Trophoblast cell (in vitro differentiated cells and primary cell): ENCODE measurements at regions not wholly inside any gene's neighbourhood (a gene's known extent, or its start where the extent isn't known, plus 50 kb on each side); places are given as distances from the start of the nearest gene placed in this dataset.

Experiments
- DNase-seq, 2 donors: peaks; one replicate each; pipeline ENCODE4 v3.0.0-alpha.2; 2016
- H2AFZ ChIP-seq: 2 replicates; pipeline ENCODE4 v1.6.1; 2013; ENCODE audit warnings: low read length, moderate library complexity, mild to moderate bottlenecking; ENCODE audit not compliant: insufficient read depth, poor library complexity
- H2AK5ac ChIP-seq: 2 replicates; pipeline ENCODE4 v1.6.1; 2013; ENCODE audit warnings: mild to moderate bottlenecking, low read length
- H2BK120ac ChIP-seq: 2 replicates; pipeline ENCODE4 v1.6.1; 2013; ENCODE audit warnings: low read length, mild to moderate bottlenecking, moderate library complexity; ENCODE audit not compliant: insufficient read depth, poor library complexity
- H2BK12ac ChIP-seq: 2 replicates; pipeline ENCODE4 v1.6.1; 2013; ENCODE audit warnings: mild to moderate bottlenecking, low read length, moderate library complexity
- H2BK5ac ChIP-seq: 2 replicates; pipeline ENCODE4 v1.6.1; 2013; ENCODE audit warnings: low read length, low read depth, moderate library complexity, mild to moderate bottlenecking; ENCODE audit not compliant: poor library complexity
- H3K14ac ChIP-seq: 2 replicates; pipeline ENCODE4 v1.6.1; 2013; ENCODE audit warnings: mild to moderate bottlenecking, low read length
- H3K18ac ChIP-seq: 2 replicates; pipeline ENCODE4 v1.6.1; 2013; ENCODE audit warnings: mild to moderate bottlenecking, low read length
- H3K23ac ChIP-seq: 2 replicates; pipeline ENCODE4 v1.6.1; 2013; ENCODE audit warnings: low read length
- H3K27ac ChIP-seq: 2 replicates; pipeline ENCODE4 v1.5.1; 2013; ENCODE audit warnings: low read depth, mild to moderate bottlenecking, inconsistent platforms, low read length, moderate library complexity
- H3K27me3 ChIP-seq: 2 replicates; pipeline ENCODE4 v1.6.1; 2013; ENCODE audit warnings: inconsistent platforms, mild to moderate bottlenecking, low read length, moderate library complexity; ENCODE audit not compliant: insufficient read depth
- H3K36me3 ChIP-seq, 2 experiments: 1 replicate in 1 of 2; 2 replicates in 1 of 2; pipeline ENCODE4 v1.6.1; 2013; ENCODE audit warnings: low read length in 2 of 2, mild to moderate bottlenecking in 2 of 2, moderate library complexity in 1 of 2; ENCODE audit not compliant: insufficient read depth in 2 of 2, control insufficient read depth in 1 of 2
- H3K4ac ChIP-seq: 2 replicates; pipeline ENCODE4 v1.6.1; 2013; ENCODE audit warnings: low read depth, mild to moderate bottlenecking, low read length, moderate library complexity
- H3K4me1 ChIP-seq, 2 experiments: 1 replicate in 1 of 2; 2 replicates in 1 of 2; pipeline ENCODE4 v1.6.1; 2013; ENCODE audit warnings: low read length in 2 of 2, mild to moderate bottlenecking in 2 of 2, moderate library complexity in 1 of 2; ENCODE audit not compliant: insufficient read depth in 2 of 2, control insufficient read depth in 1 of 2
- H3K4me2 ChIP-seq: 2 replicates; pipeline ENCODE4 v1.6.1; 2013; ENCODE audit warnings: inconsistent platforms, mild to moderate bottlenecking, low read length, moderate library complexity
- H3K4me3 ChIP-seq: 2 replicates; pipeline ENCODE4 v1.5.1; 2013; ENCODE audit warnings: mild to moderate bottlenecking, low read depth, low read length, inconsistent platforms
- H3K79me1 ChIP-seq: one replicate; pipeline ENCODE4 v1.6.1; 2013; ENCODE audit warnings: low read length
- H3K79me2 ChIP-seq: 2 replicates; pipeline ENCODE4 v1.6.1; 2013; ENCODE audit warnings: low read length, mild to moderate bottlenecking; ENCODE audit not compliant: control insufficient read depth, insufficient read depth, poor library complexity
- H3K9ac ChIP-seq: 2 replicates; pipeline ENCODE4 v1.6.1; 2013; ENCODE audit warnings: mild to moderate bottlenecking, low read length
- H3K9me3 ChIP-seq: 2 replicates; pipeline ENCODE4 v1.6.1; 2013; ENCODE audit warnings: low read depth, mild to moderate bottlenecking, control low read depth, inconsistent platforms, low read length; ENCODE audit not compliant: insufficient read depth
- H4K12ac ChIP-seq: 2 replicates; pipeline ENCODE4 v1.6.1; 2013; ENCODE audit warnings: low read depth, mild to moderate bottlenecking, low read length, moderate library complexity
- H4K8ac ChIP-seq: 2 replicates; pipeline ENCODE4 v1.6.1; 2013; ENCODE audit warnings: low read depth, mild to moderate bottlenecking, low read length, moderate library complexity
- H4K91ac ChIP-seq: one replicate; pipeline ENCODE4 v1.6.1; 2013; ENCODE audit warnings: low read depth, mild to moderate bottlenecking, low read length, moderate library complexity
- WGBS: extraction: QIAGEN DNeasy Blood & Tissue Kit; methylation state at CpG from one replicate; pipeline ENCODE4 v1.1.7; 2013; ENCODE audit warnings: missing lambda C conversion rate; ENCODE audit not compliant: insufficient read length, insufficient coverage; ENCODE audit errors: extremely low coverage; 5-methylcytosine and 5-hydroxymethylcytosine counted together

DNA sequence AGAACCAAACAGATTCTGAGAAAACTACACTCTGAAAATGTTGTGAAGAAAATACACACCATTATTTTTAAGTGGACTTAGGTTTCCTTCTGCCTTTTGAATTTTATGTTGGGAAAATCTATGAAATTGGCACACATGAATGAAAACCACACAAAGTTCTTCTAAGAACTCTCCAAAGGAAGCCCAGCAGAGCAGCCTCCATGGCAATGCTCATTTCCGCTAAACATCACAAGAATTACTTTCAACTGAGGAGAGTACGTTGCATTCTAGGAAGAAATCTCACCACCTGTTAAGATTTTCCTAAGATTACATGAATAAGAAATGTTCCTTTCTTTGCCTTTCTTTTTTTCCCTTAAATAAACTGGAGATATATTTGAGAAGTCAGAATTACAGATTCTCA, 154.2 kb downstream of the BARHL2 start:
- H3K18ac ChIP-seq = no peak overlapping the region
- H3K27me3 ChIP-seq = no peaks in the 10 kb centered on the region
- H3K9me3 ChIP-seq = no peaks in the 10 kb centered on the region
- no peak overlapping the region for H3K4ac ChIP-seq
- no peak overlapping the region for H4K8ac ChIP-seq
- no peak overlapping the region for H2BK12ac ChIP-seq
- no peak overlapping the region for H3K27ac ChIP-seq
- no peak overlapping the region for H4K91ac ChIP-seq
- H3K14ac ChIP-seq = no peak overlapping the region
- no peak overlapping the region for H3K23ac ChIP-seq
- no peak overlapping the region for H2BK5ac ChIP-seq
- no peak overlapping the region for H3K4me2 ChIP-seq
- H3K4me1 ChIP-seq = peaks cover 0 to 3% of the 10 kb centered on the region in 2 experiments
- no peak for DNase-seq
- H4K12ac ChIP-seq = no peak overlapping the region
- no peak overlapping the region for H2AFZ ChIP-seq
- no CpG with 5 or more reads among the region's 2 CpGs for WGBS
- no peak overlapping the region for H2AK5ac ChIP-seq
- no peaks in the 10 kb centered on the region for H3K36me3 ChIP-seq
- no peak overlapping the region for H3K4me3 ChIP-seq
- no peak overlapping the region for H2BK120ac ChIP-seq
- H3K79me2 ChIP-seq = no peaks in the 10 kb centered on the region
- no peak overlapping the region for H3K9ac ChIP-seq
- H3K79me1 ChIP-seq = no peaks in the 10 kb centered on the region

DNA sequence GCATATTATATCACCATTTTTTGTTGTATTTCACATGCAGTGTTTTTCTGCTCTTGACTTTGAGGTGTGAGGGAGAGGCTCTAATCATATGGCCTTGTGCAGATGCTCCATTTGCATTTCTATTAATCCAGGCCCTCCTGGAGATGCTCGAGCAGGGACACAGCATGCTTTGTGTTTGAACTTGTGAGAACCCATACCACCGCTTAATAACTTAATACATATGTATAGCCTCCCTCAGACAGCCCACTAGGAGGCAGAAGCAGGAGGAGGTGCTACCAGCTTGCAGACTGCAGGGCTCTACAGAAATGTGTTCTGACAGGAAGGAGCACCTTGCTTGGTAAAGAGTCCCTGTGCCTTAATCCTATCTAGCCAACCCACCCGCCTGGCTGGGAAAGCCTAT, 155.2 kb downstream of the BARHL2 start:
- H3K14ac ChIP-seq = no peak overlapping the region
- no peak overlapping the region for H2BK5ac ChIP-seq
- no peak overlapping the region for H4K8ac ChIP-seq
- WGBS = no CpG with 5 or more reads among the region's 3 CpGs
- H4K91ac ChIP-seq = no peak overlapping the region
- H3K23ac ChIP-seq = no peak overlapping the region
- H3K27me3 ChIP-seq = no peaks in the 10 kb centered on the region
- no peaks in the 10 kb centered on the region for H3K79me1 ChIP-seq
- no peak overlapping the region for H2BK120ac ChIP-seq
- H3K9ac ChIP-seq = no peak overlapping the region
- DNase-seq = no peak
- no peak overlapping the region for H3K4me2 ChIP-seq
- H2AK5ac ChIP-seq = no peak overlapping the region
- H2AFZ ChIP-seq = no peak overlapping the region
- no peak overlapping the region for H3K27ac ChIP-seq
- no peaks in the 10 kb centered on the region for H3K79me2 ChIP-seq
- H3K4ac ChIP-seq = no peak overlapping the region
- H3K4me3 ChIP-seq = no peak overlapping the region
- no peaks in the 10 kb centered on the region for H3K9me3 ChIP-seq
- H3K36me3 ChIP-seq = no peaks in the 10 kb centered on the region
- H2BK12ac ChIP-seq = no peak overlapping the region
- peaks cover 0 to 3% of the 10 kb centered on the region in 2 experiments for H3K4me1 ChIP-seq
- no peak overlapping the region for H3K18ac ChIP-seq
- no peak overlapping the region for H4K12ac ChIP-seq

DNA sequence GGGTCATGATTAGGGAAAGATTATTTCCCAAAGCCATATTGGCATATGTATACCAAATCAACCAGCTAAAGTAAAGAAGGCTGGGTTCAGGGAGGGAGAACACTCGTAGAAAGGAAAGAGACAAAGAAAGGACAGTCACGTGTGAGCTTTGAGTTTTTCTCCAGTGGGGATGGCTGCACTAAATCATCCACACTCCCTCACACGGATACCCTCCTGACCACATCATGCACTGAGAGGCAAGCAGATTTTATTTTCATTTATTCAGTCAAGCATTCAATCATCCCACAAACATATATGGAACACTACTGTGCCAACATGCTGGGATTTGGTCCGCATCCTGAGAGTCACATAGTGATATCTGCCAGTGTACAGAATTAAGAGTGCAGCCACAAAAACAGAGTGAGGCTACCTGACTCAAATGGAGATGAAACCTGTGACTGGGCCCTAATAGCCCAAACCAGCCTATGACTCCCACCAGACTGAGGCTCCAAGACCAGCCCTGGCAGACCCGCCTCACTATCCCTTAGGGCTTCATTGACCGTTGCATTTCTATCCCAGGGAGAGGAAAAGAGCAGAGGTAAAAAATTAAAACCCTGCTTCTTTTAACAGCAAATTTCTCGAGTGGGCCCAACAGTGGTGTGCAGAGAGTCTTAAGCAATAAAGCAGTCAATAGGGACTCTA, 155.9 kb downstream of the BARHL2 start:
- Histone ChIP-seq H4K8ac (no peak overlapping the region), H3K14ac (no peak overlapping the region), H2BK12ac (no peak overlapping the region), H3K4me1 (peaks cover 0 to 3% of the 10 kb centered on the region in 2 experiments), H3K36me3 (no peaks in the 10 kb centered on the region), H2BK120ac (no peak overlapping the region), H2AK5ac (no peak overlapping the region), H3K9me3 (no peaks in the 10 kb centered on the region), H3K27ac (no peak overlapping the region), H4K12ac (no peak overlapping the region), H3K23ac (no peak overlapping the region), H3K4me2 (no peak overlapping the region), H3K18ac (no peak overlapping the region), H2AFZ (no peak overlapping the region), H3K9ac (no peak overlapping the region), H3K27me3 (no peaks in the 10 kb centered on the region), H4K91ac (no peak overlapping the region), H3K79me1 (no peaks in the 10 kb centered on the region), H3K4ac (no peak overlapping the region), H3K79me2 (no peaks in the 10 kb centered on the region), H3K4me3 (no peak overlapping the region), H2BK5ac (no peak overlapping the region)
- no CpG with 5 or more reads among the region's 7 CpGs for WGBS
- no peak for DNase-seq

DNA sequence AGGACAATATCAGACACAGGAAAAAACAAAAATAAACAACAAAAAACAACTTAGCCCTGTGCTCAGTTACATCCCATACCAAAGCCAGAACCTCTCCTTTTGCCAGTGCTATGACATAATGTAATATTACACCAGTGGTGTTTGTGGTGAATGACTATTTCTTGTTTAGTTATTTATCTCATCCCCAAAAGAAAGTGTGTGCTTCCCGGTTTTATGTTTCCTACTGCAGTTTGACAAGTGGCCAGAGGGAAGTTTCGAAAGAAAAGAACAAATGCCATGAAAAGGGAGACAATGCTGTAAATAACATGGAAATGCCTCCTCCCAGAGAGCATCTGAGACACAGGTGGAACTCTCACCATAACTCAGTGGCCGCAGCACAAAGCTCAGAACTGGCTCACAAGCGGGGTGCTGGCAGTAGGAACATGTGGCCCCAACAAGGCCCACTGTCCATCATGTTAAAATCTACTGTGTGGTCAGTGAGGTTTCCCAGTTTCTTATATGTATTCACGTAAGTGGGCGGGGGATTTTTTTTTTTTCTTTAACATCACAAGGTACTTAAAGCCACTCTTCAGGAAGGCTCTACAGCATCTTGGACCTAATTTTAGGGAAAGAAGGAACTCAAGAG, 158.2 kb downstream of the BARHL2 start:
- H3K18ac ChIP-seq = no peak overlapping the region
- no peak overlapping the region for H3K9ac ChIP-seq
- no peak overlapping the region for H3K4me3 ChIP-seq
- H3K14ac ChIP-seq = no peak overlapping the region
- no peaks in the 10 kb centered on the region for H3K36me3 ChIP-seq
- H3K27ac ChIP-seq = no peak overlapping the region
- H3K23ac ChIP-seq = no peak overlapping the region
- H3K4me1 ChIP-seq = peaks cover 0 to 3% of the 10 kb centered on the region in 2 experiments
- no peaks in the 10 kb centered on the region for H3K27me3 ChIP-seq
- H4K12ac ChIP-seq = no peak overlapping the region
- no peaks in the 10 kb centered on the region for H3K79me1 ChIP-seq
- no CpG with 5 or more reads among the region's 6 CpGs for WGBS
- H4K8ac ChIP-seq = no peak overlapping the region
- no peak overlapping the region for H2AFZ ChIP-seq
- no peak overlapping the region for H2BK120ac ChIP-seq
- DNase-seq = no peak
- H3K4ac ChIP-seq = no peak overlapping the region
- no peak overlapping the region for H3K4me2 ChIP-seq
- H2BK5ac ChIP-seq = no peak overlapping the region
- no peak overlapping the region for H2AK5ac ChIP-seq
- H3K79me2 ChIP-seq = no peaks in the 10 kb centered on the region
- H2BK12ac ChIP-seq = no peak overlapping the region
- no peaks in the 10 kb centered on the region for H3K9me3 ChIP-seq
- H4K91ac ChIP-seq = no peak overlapping the region
